ENCODE measurements at regions not wholly inside any gene's neighbourhood (a gene's known extent, or its start where the extent isn't known, plus 50 kb on each side); places are given as distances from the start of the nearest gene placed in this dataset.

- no peak for TF ChIP-seq CTCF (IDR thresholded peaks at IDR 0.05)
- TF ChIP-seq TEAD1 (CRISPR knock-in tag; IDR thresholded peaks at IDR 0.05) = no peak
- no peak for TF ChIP-seq ZNF512 (CRISPR knock-in tag; IDR thresholded peaks at IDR 0.05; ENCODE audit: borderline replicate concordance)
- no peak for TF ChIP-seq NR2C2 (CRISPR knock-in tag; IDR thresholded peaks at IDR 0.05)
- TF ChIP-seq GABPB1 (CRISPR knock-in tag; IDR thresholded peaks at IDR 0.05) = no peak
- TF ChIP-seq FOXP4 (CRISPR knock-in tag; IDR thresholded peaks at IDR 0.05) = no peak
- TF ChIP-seq FOXK1 (CRISPR knock-in tag; IDR thresholded peaks at IDR 0.05) = no peak
Measured at GRCh38 chr5:168046163-168046562, 245.3 kb upstream of the WWC1 start.
